K562 (cell line): ENCODE measurements at regions not wholly inside any gene's neighbourhood (a gene's known extent, or its start where the extent isn't known, plus 50 kb on each side); places are given as distances from the start of the nearest gene placed in this dataset.

ENCODE experiments used
- ATAC-seq: fragments of 200-7000 bp; cut with Tn5 transposase; 3 replicates; pipeline ENCODE4 v1.9.1; 2020; ENCODE audit warnings: moderate library complexity
- BruUV-seq: library from RNA; stranded (reverse); fragments of 400-500 nt; replicated peaks from 2 replicates; lab custom pipeline; 2021; lab: Mats Ljungman, UMichigan
- CTCF ChIA-PET: fragments of 300-600 bp; formaldehyde crosslinking; extraction: SDS; loops from one replicate; lab custom pipeline; 2021; ENCODE audit warnings: low intra/inter-chr PET ratio; lab: Yijun Ruan, JAX
- POLR2A ChIA-PET: fragments of 300-600, 350-650 bp; sonication (Branson Sonifier 250); formaldehyde crosslinking; extraction: SDS; loops from one replicate; lab custom pipeline; 2021; ENCODE audit warnings: antibody characterized with exemption, inconsistent platforms; lab: Yijun Ruan, JAX
- DNase-seq, 4 experiments: peaks; one replicate each; pipeline versions ENCODE4 v3.0.0 to v3.0.0-alpha.2; 2011 to 2018; ENCODE audit warnings: low spot score in 3 of 4, mixed read lengths in 3 of 4; ENCODE audit errors: extremely low read depth in 1 of 4
- FAIRE-seq: peaks from 2 replicates; lab custom pipeline; 2011; peaks lifted over from hg19 to GRCh38; lab: Jason Lieb, UNC
- H2AFZ ChIP-seq: 2 replicates; pipeline ENCODE4 v1.6.0; 2011; ENCODE audit warnings: low read depth, low read length, control low read depth, inconsistent platforms
- H3K27ac ChIP-seq: fragments of 200-600 bp; 3 replicates; pipeline ENCODE4 v1.8.0; 2011; ENCODE audit warnings: low read depth, mild to moderate bottlenecking, control low read depth, inconsistent platforms, low read length, moderate library complexity, mixed read lengths; ENCODE audit errors: extremely low read depth
- H3K27me3 ChIP-seq, 2 experiments: fragments of 300-600 bp in 1 of 2; 2 replicates in 1 of 2; 3 replicates in 1 of 2; pipeline versions ENCODE4 v1.6.0 to v1.8.0; 2011; ENCODE audit warnings: inconsistent platforms in 2 of 2, low read length in 2 of 2, mild to moderate bottlenecking in 1 of 2, mixed read lengths in 1 of 2, moderate library complexity in 1 of 2; ENCODE audit not compliant: control insufficient read depth in 2 of 2, insufficient read depth in 2 of 2
- H3K36me3 ChIP-seq: fragments of 300-600 bp; 3 replicates; pipeline ENCODE4 v1.8.0; 2011; ENCODE audit warnings: mild to moderate bottlenecking, low read length, inconsistent platforms; ENCODE audit not compliant: control insufficient read depth, insufficient read depth
- H3K4me1 ChIP-seq, 2 experiments: fragments of 200-600 bp in 1 of 2; replicated peaks in 1 of 2; 2 replicates in 1 of 2; 3 replicates in 1 of 2; pipeline versions ENCODE4 v1.5.1 to v1.8.0; 2011; ENCODE audit warnings: inconsistent platforms in 2 of 2, low read length in 2 of 2, mild to moderate bottlenecking in 1 of 2, mixed read lengths in 1 of 2, moderate library complexity in 1 of 2; ENCODE audit not compliant: control insufficient read depth in 2 of 2, insufficient read depth in 2 of 2
- H3K4me2 ChIP-seq: 2 replicates; pipeline ENCODE4 v1.6.1; 2011; ENCODE audit warnings: low read length, control low read depth, inconsistent platforms, mixed read lengths; ENCODE audit not compliant: insufficient read depth
- H3K4me3 ChIP-seq: fragments of 200-600 bp; sonication (generic), shearing (Covaris generic); 2 replicates; pipeline ENCODE4 v1.5.1; 2016; ENCODE audit warnings: control low read depth, inconsistent platforms
- H3K79me2 ChIP-seq: fragments of 200-600 bp; 3 replicates; pipeline ENCODE4 v1.8.0; 2011; ENCODE audit warnings: low read length, inconsistent platforms; ENCODE audit not compliant: control insufficient read depth, insufficient read depth
- H3K9ac ChIP-seq, 2 experiments: 2 replicates each; pipeline versions ENCODE4 v1.6.0 to v1.6.1; 2011; ENCODE audit warnings: low read depth in 2 of 2, low read length in 2 of 2, control low read depth in 1 of 2, inconsistent platforms in 1 of 2, mild to moderate bottlenecking in 1 of 2, mixed read lengths in 1 of 2; ENCODE audit not compliant: insufficient read depth in 1 of 2
- H3K9me1 ChIP-seq: one replicate; pipeline ENCODE4 v1.6.0; 2011; ENCODE audit warnings: inconsistent platforms, mild to moderate bottlenecking, low read length, moderate library complexity; ENCODE audit not compliant: control insufficient read depth, insufficient read depth
- H3K9me3 ChIP-seq: replicated peaks from 2 replicates; pipeline ENCODE4 v1.5.1; 2011; ENCODE audit warnings: low read depth, low read length, inconsistent platforms; ENCODE audit not compliant: control insufficient read depth, insufficient read depth
- H4K20me1 ChIP-seq: replicated peaks from 2 replicates; pipeline ENCODE4 v1.6.1; 2011; ENCODE audit warnings: low read length, inconsistent platforms, mixed read lengths; ENCODE audit not compliant: control insufficient read depth, insufficient read depth
- GATAD2A ChIP-seq: fragments of 450-650 bp; IDR thresholded peaks from 2 replicates; pipeline ENCODE4 v1.6.1; 2017
- HINFP ChIP-seq: fragments of 450-650 bp; conservative IDR thresholded peaks from 2 replicates; pipeline ENCODE4 v1.6.1; 2016; ENCODE audit warnings: missing genetic modification characterization, low read depth, mild to moderate bottlenecking, control low read depth, missing compliant biosample characterization
- HMG20A ChIP-seq: fragments of 450-650 bp; formaldehyde crosslinking; conservative IDR thresholded peaks from 2 replicates; pipeline ENCODE4 v1.4.0; 2020; ENCODE audit warnings: mild to moderate bottlenecking, mixed read lengths
- IRF2 ChIP-seq: sonication (generic); formaldehyde crosslinking; IDR thresholded peaks from 2 replicates; pipeline ENCODE4 v1.8.1; 2022; ENCODE audit warnings: mild to moderate bottlenecking, missing genetic modification reagents
- KLF16 ChIP-seq: IDR thresholded peaks from 2 replicates; pipeline ENCODE4 v1.6.1; 2016; ENCODE audit warnings: antibody characterized with exemption
- NFIX ChIP-seq: fragments of 250-450 bp; sonication (Bioruptor Pico); IDR thresholded peaks from 2 replicates; pipeline ENCODE4 v1.4.0; 2020; ENCODE audit warnings: low read depth, mild to moderate bottlenecking, moderate library complexity
- PCBP2 ChIP-seq: fragments of 200-400 bp; formaldehyde crosslinking; IDR thresholded peaks from 2 replicates; pipeline ENCODE4 v1.6.1; 2018; ENCODE audit warnings: low read length, low read depth, mild to moderate bottlenecking, moderate library complexity; ENCODE audit not compliant: poor library complexity, severe bottlenecking
- POLR2G ChIP-seq: fragments of 200-400 bp; formaldehyde crosslinking; IDR thresholded peaks from 2 replicates; pipeline ENCODE4 v1.6.1; 2017; ENCODE audit warnings: low read depth, mild to moderate bottlenecking, antibody characterized with exemption, low read length, moderate library complexity
- SAP30 ChIP-seq: fragments of 200-600 bp; sonication (generic); IDR thresholded peaks from 2 replicates; pipeline ENCODE4 v1.6.1; 2012; ENCODE audit warnings: borderline replicate concordance, low read depth, mild to moderate bottlenecking, moderate library complexity, low read length, control low read depth, inconsistent platforms; ENCODE audit not compliant: insufficient read depth, poor library complexity, severe bottlenecking
- SPI1 ChIP-seq: IDR thresholded peaks from 2 replicates; pipeline ENCODE4 v1.6.1; 2011; ENCODE audit warnings: low read depth, low read length, control low read depth, borderline replicate concordance
- ZBTB1 ChIP-seq: sonication (generic); formaldehyde crosslinking; IDR thresholded peaks from 2 replicates; pipeline ENCODE4 v1.8.1; 2023; ENCODE audit warnings: missing genetic modification reagents, low read depth, mild to moderate bottlenecking, borderline replicate concordance
- ZKSCAN8 ChIP-seq: fragments of 200-800 bp; sonication (Bioruptor generic); IDR thresholded peaks from 2 replicates; pipeline ENCODE4 v1.6.1; 2016; ENCODE audit warnings: missing genetic modification characterization, missing compliant biosample characterization
- ZNF24 ChIP-seq: fragments of 450-650 bp; IDR thresholded peaks from 2 replicates; pipeline ENCODE4 v1.6.1; 2016
- ZNF76 ChIP-seq: fragments of 250-450 bp; sonication (Bioruptor Pico); IDR thresholded peaks from 2 replicates; pipeline ENCODE4 v1.4.0; 2020; ENCODE audit warnings: mild to moderate bottlenecking, moderate library complexity, borderline replicate concordance
- WGBS: fragments of 100-300 bp; shearing (Covaris generic); methylation state at CpG from one replicate; pipeline ENCODE4 v1.1.6; 2016; ENCODE audit warnings: low coverage, mixed read lengths; ENCODE audit not compliant: insufficient coverage; ENCODE audit errors: missing lambda C conversion rate; 5-methylcytosine and 5-hydroxymethylcytosine counted together
- in situ Hi-C: fragments of 300-500 bp; cut with MboI; formaldehyde crosslinking; loops from 4 replicates; pipeline ENCODE4 v1.15.0; 2018; ENCODE audit warnings: inconsistent platforms, mixed read lengths
- intact Hi-C: fragments of 100-400 bp; cut with micrococcal nuclease; formaldehyde crosslinking; loops from 2 replicates; pipeline ENCODE4 v1.14.2; 2022

GRCh38 chr15:62605282-62605681 is 437.3 kb upstream of the TPM1 start:
- Histone ChIP-seq H3K36me3 (no peaks in the 10 kb centered on the region), H3K9me1 (peaks cover 2% of the 10 kb centered on the region), H3K4me3 (no peak overlapping the region), H3K79me2 (no peaks in the 10 kb centered on the region), H3K27ac (no peak overlapping the region), H3K4me2 (no peak overlapping the region), H4K20me1 (no peaks in the 10 kb centered on the region; the same call in 1 of the 2 replicates), H3K27me3 (peaks cover 0 to 16% of the 10 kb centered on the region in 2 experiments; a peak in 4 of 5 replicates), H3K4me1 (no peaks in the 10 kb centered on the region), H3K9ac (no peak overlapping the region), H3K9me3 (no peaks in the 10 kb centered on the region), H2AFZ (no peak overlapping the region)
- no TSS peak for BruUV-seq
- in situ Hi-C loops: no loop called here
- ATAC-seq: no peak
- POLR2A ChIA-PET: interaction anchor here (0.6 kb wide), 1 partner anchor 371 kb away, joined by 4 read pairs; no protein-coding TSS in a partner anchor
- intact Hi-C loops: no loop called here
- WGBS: under 1% methylated on average over 7 of the region's 7 CpGs
- DNase-seq: no peak
- no peak for TF ChIP-seq IRF2 (CRISPR knock-in tag)
- no peak for TF ChIP-seq HMG20A (CRISPR knock-in tag)
- TF ChIP-seq PCBP2: no peak
- no peak for TF ChIP-seq SAP30
- TF ChIP-seq HINFP (tag): no peak
- TF ChIP-seq NFIX: no peak
- TF ChIP-seq ZKSCAN8 (CRISPR knock-in tag): no peak
- TF ChIP-seq ZBTB1: no peak
- no peak for TF ChIP-seq KLF16
- no peak for TF ChIP-seq ZNF76 (CRISPR knock-in tag)
- no peak for TF ChIP-seq GATAD2A
- no peak for TF ChIP-seq SPI1
- no peak for TF ChIP-seq POLR2G
- TF ChIP-seq ZNF24: no peak
- TF ChIP-seq, all 486 proteins: peak for 0
- CTCF ChIA-PET: no interaction called here
- FAIRE-seq: no peak
